GM23338 (cell line): ENCODE measurements at regions not wholly inside any gene's neighbourhood (a gene's known extent, or its start where the extent isn't known, plus 50 kb on each side); places are given as distances from the start of the nearest gene placed in this dataset.

Experiments
- ATAC-seq: fragments of 200-7000 bp; cut with Tn5 transposase; 3 replicates; pipeline ENCODE4 v1.9.1; 2020
- DNase-seq: peaks from one replicate; pipeline ENCODE4 v3.0.0-alpha.2; 2015; ENCODE audit warnings: low spot score
- H2AFZ ChIP-seq: fragments of 200-600 bp; sonication (generic); 2 replicates; pipeline ENCODE4 v1.8.0; 2016; ENCODE audit warnings: antibody characterized with exemption, mild to moderate bottlenecking, moderate library complexity
- H3F3A ChIP-seq: fragments of 200-600 bp; sonication (generic); replicated peaks from 2 replicates; pipeline ENCODE4 v1.8.0; 2017; ENCODE audit warnings: antibody characterized with exemption, mixed run types, low read depth
- H3K27ac ChIP-seq: fragments of 200-600 bp; sonication (generic); 2 replicates; pipeline ENCODE4 v1.6.1; 2016; ENCODE audit warnings: low read depth
- H3K27me3 ChIP-seq: fragments of 200-600 bp; sonication (generic); 2 replicates; pipeline ENCODE4 v1.8.0; 2016; ENCODE audit warnings: mild to moderate bottlenecking, mixed run types, moderate library complexity; ENCODE audit not compliant: insufficient read depth
- H3K36me3 ChIP-seq: fragments of 200-600 bp; sonication (generic); 2 replicates; pipeline ENCODE4 v1.8.0; 2016; ENCODE audit warnings: mild to moderate bottlenecking; ENCODE audit not compliant: insufficient read depth
- H3K4me1 ChIP-seq: fragments of 200-600 bp; sonication (generic); 2 replicates; pipeline ENCODE4 v1.8.0; 2016; ENCODE audit warnings: mild to moderate bottlenecking, moderate library complexity; ENCODE audit not compliant: insufficient read depth
- H3K4me2 ChIP-seq: fragments of 200-600 bp; sonication (generic); 2 replicates; pipeline ENCODE4 v1.7.1; 2017; ENCODE audit warnings: mixed run types
- H3K4me3 ChIP-seq: fragments of 200-600 bp; sonication (generic); 2 replicates; pipeline ENCODE4 v1.6.1; 2016; ENCODE audit warnings: mixed run types
- H3K79me2 ChIP-seq: fragments of 200-600 bp; sonication (generic); replicated peaks from 2 replicates; pipeline ENCODE4 v1.8.0; 2017; ENCODE audit warnings: mild to moderate bottlenecking; ENCODE audit not compliant: insufficient read depth
- H3K9me2 ChIP-seq: fragments of 200-600 bp; sonication (generic); 2 replicates; pipeline ENCODE4 v1.8.0; 2017; ENCODE audit not compliant: insufficient read depth
- H4K20me1 ChIP-seq: fragments of 200-600 bp; sonication (generic); replicated peaks from 2 replicates; pipeline ENCODE4 v1.8.0; 2017; ENCODE audit warnings: mild to moderate bottlenecking; ENCODE audit not compliant: insufficient read depth
- H3K27ac Mint-ChIP-seq: 2 replicates; pipeline ENCODE4 v1.8.0; 2020; ENCODE audit warnings: inconsistent platforms, mild to moderate bottlenecking, moderate library complexity, mixed read lengths
- H3K27me3 Mint-ChIP-seq: 3 replicates; pipeline ENCODE4 v1.8.0; 2022; ENCODE audit warnings: low read depth, mild to moderate bottlenecking, moderate library complexity, mixed read lengths, inconsistent platforms; ENCODE audit not compliant: insufficient read depth, poor library complexity
- H3K36me3 Mint-ChIP-seq: 3 replicates; pipeline ENCODE4 v1.8.0; 2021; ENCODE audit warnings: low read depth, mild to moderate bottlenecking, inconsistent platforms, moderate library complexity, mixed read lengths
- H3K4me1 Mint-ChIP-seq: 3 replicates; pipeline ENCODE4 v1.8.0; 2020; ENCODE audit warnings: mild to moderate bottlenecking, inconsistent platforms, mixed read lengths
- H3K4me3 Mint-ChIP-seq: 3 replicates; pipeline ENCODE4 v1.8.0; 2021; ENCODE audit warnings: moderate library complexity, mild to moderate bottlenecking, inconsistent platforms, mixed read lengths
- H3K9me3 Mint-ChIP-seq: 3 replicates; pipeline ENCODE4 v1.8.0; 2020; ENCODE audit warnings: moderate library complexity, mild to moderate bottlenecking, inconsistent platforms, mixed read lengths
- CREB1 ChIP-seq: fragments of 250-450 bp; sonication (Bioruptor Pico); IDR thresholded peaks from 2 replicates; pipeline ENCODE4 v1.5.0; 2020; ENCODE audit warnings: low read depth, mild to moderate bottlenecking, moderate library complexity
- CTCF ChIP-seq, 2 experiments: fragments of 200-600 bp in 1 of 2; sonication (generic) in 1 of 2; conservative IDR thresholded peaks; 2 replicates each; pipeline versions ENCODE4 v1.5.1 to v1.6.1; 2016 to 2017; ENCODE audit warnings: antibody characterized with exemption in 2 of 2, low read depth in 2 of 2, mild to moderate bottlenecking in 2 of 2, moderate library complexity in 1 of 2
- ETS1 ChIP-seq: IDR thresholded peaks from 2 replicates; pipeline ENCODE4 v1.6.1; 2016; ENCODE audit warnings: antibody characterized with exemption
- EZH2 ChIP-seq: fragments of 200-600 bp; sonication (generic); IDR thresholded peaks from one replicate; pipeline ENCODE4 v1.8.0; 2017; ENCODE audit warnings: antibody characterized with exemption, mild to moderate bottlenecking, low read depth; ENCODE audit not compliant: unreplicated experiment
- EZH2phosphoT487 ChIP-seq: fragments of 200-600 bp; sonication (generic); IDR thresholded peaks from one replicate; pipeline ENCODE4 v1.8.1; 2018; ENCODE audit warnings: antibody characterized with exemption; ENCODE audit not compliant: unreplicated experiment
- JUNB ChIP-seq: IDR thresholded peaks from one replicate; pipeline ENCODE4 v1.6.1; 2016; ENCODE audit warnings: antibody characterized with exemption; ENCODE audit not compliant: unreplicated experiment
- NANOG ChIP-seq: IDR thresholded peaks from 2 replicates; pipeline ENCODE4 v1.6.1; 2016; ENCODE audit warnings: antibody characterized with exemption, borderline replicate concordance
- POLR2AphosphoS5 ChIP-seq: IDR thresholded peaks from 2 replicates; pipeline ENCODE4 v1.6.1; 2016; ENCODE audit warnings: antibody characterized with exemption, low read depth
- REST ChIP-seq: IDR thresholded peaks from one replicate; pipeline ENCODE4 v1.6.1; 2018; ENCODE audit warnings: antibody characterized with exemption; ENCODE audit not compliant: unreplicated experiment
- STAT1 ChIP-seq: IDR thresholded peaks from one replicate; pipeline ENCODE4 v1.6.1; 2016; ENCODE audit warnings: antibody characterized with exemption; ENCODE audit not compliant: unreplicated experiment
- ZNF114 ChIP-seq: fragments of 250-450 bp; sonication (Bioruptor Pico); IDR thresholded peaks from 2 replicates; pipeline ENCODE4 v1.5.0; 2020; ENCODE audit warnings: mild to moderate bottlenecking, moderate library complexity
- ZNF331 ChIP-seq: fragments of 250-450 bp; sonication (Bioruptor Pico); IDR thresholded peaks from 2 replicates; pipeline ENCODE4 v1.5.0; 2020; ENCODE audit warnings: low read depth, mild to moderate bottlenecking, moderate library complexity
- ZNF462 ChIP-seq: fragments of 250-450 bp; sonication (Bioruptor Pico); IDR thresholded peaks from 2 replicates; pipeline ENCODE4 v1.5.0; 2020; ENCODE audit warnings: mild to moderate bottlenecking, moderate library complexity

- ATAC-seq (no peak), DNase-seq (no peak)
- no peak overlapping the region for H3K4me3 ChIP-seq
- H3K27me3 ChIP-seq: no peaks in the 10 kb centered on the region
- H4K20me1 ChIP-seq: no peaks in the 10 kb centered on the region
- H3K4me1 Mint-ChIP-seq: peaks cover 8% of the 10 kb centered on the region; the same call in 2 of the 3 replicates
- no peak overlapping the region for H3K27ac ChIP-seq
- H3K36me3 ChIP-seq: no peaks in the 10 kb centered on the region
- no peak overlapping the region for H2AFZ ChIP-seq
- no peak overlapping the region for H3K27ac Mint-ChIP-seq
- peaks cover 12% of the 10 kb centered on the region; the same call in 2 of the 3 replicates for H3K9me3 Mint-ChIP-seq
- no peak overlapping the region for H3K4me2 ChIP-seq
- H3F3A ChIP-seq: no peaks in the 10 kb centered on the region
- no peaks in the 10 kb centered on the region for H3K79me2 ChIP-seq
- no peak for TF ChIP-seq ZNF462 (CRISPR knock-in tag)
- no peak for TF ChIP-seq NANOG
- no peak for TF ChIP-seq CREB1 (CRISPR knock-in tag)
- no peak for TF ChIP-seq STAT1
- TF ChIP-seq ZNF331 (CRISPR knock-in tag): no peak
- no peak for TF ChIP-seq EZH2
- TF ChIP-seq ZNF114 (CRISPR knock-in tag): no peak
- TF ChIP-seq CTCF (conservative IDR thresholded peaks at IDR 0.05; ENCODE audit: low read depth in 2 of 2): no peak
- TF ChIP-seq ETS1: no peak
- TF ChIP-seq EZH2phosphoT487: no peak
- TF ChIP-seq REST: no peak
- no peak for TF ChIP-seq JUNB
- no peak for TF ChIP-seq POLR2AphosphoS5
- 0 out of 2 replicates have a peak, but pooled peaks cover 3% of the 10 kb centered on the region for H3K9me2 ChIP-seq
- H3K27me3 Mint-ChIP-seq: no peaks in the 10 kb centered on the region
- H3K4me1 ChIP-seq: no peaks in the 10 kb centered on the region
- H3K36me3 Mint-ChIP-seq: peaks cover 4% of the 10 kb centered on the region; the same call in 2 of the 3 replicates
- no peak overlapping the region for H3K4me3 Mint-ChIP-seq
Measured at GRCh38 chr3:105195260-105195659, 171.4 kb upstream of the ALCAM start.
